ENCODE measurements at regions not wholly inside any gene's neighbourhood (a gene's known extent, or its start where the extent isn't known, plus 50 kb on each side); places are given as distances from the start of the nearest gene placed in this dataset.

DNA sequence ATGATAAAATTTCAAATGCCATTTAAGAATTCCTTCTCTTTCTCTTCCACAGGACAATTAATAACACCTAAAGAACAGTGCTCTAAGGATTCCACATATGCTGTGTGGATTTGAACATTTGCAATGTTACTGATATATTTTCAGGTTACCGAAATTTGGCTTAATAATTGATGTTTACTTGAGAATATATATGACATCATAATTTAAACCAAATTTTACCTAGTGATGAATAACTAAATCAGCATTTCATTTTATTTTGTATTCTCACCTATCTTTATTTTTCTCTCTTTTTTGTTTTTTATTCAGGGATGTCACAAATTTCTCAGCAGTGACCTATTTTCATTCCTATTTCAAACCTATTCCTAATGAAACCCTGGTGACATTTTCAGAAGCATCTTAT is 429.6 kb downstream of the SLCO4C1 start:
- in situ Hi-C loops (cut with MboI; ENCODE audit: low pct_unique_long_range_greater_than_20kb, low sequenced_read_pairs, unreplicated experiment): no loop called here
- no peak for DNase-seq (ENCODE audit: low spot score)
- no peak for TF ChIP-seq CTCF (IDR thresholded peaks at IDR 0.05; ENCODE audit: extremely low read depth, insufficient read depth, missing control alignments)

GRCh38 chr5:101860563-101860962 is 435.5 kb downstream of the SLCO4C1 start:
- no peak for TF ChIP-seq CTCF (IDR thresholded peaks at IDR 0.05; ENCODE audit: extremely low read depth, insufficient read depth, missing control alignments)
- no peak for DNase-seq (ENCODE audit: low spot score)
- in situ Hi-C loops (cut with MboI; ENCODE audit: low pct_unique_long_range_greater_than_20kb, low sequenced_read_pairs, unreplicated experiment): no loop called here

DNA sequence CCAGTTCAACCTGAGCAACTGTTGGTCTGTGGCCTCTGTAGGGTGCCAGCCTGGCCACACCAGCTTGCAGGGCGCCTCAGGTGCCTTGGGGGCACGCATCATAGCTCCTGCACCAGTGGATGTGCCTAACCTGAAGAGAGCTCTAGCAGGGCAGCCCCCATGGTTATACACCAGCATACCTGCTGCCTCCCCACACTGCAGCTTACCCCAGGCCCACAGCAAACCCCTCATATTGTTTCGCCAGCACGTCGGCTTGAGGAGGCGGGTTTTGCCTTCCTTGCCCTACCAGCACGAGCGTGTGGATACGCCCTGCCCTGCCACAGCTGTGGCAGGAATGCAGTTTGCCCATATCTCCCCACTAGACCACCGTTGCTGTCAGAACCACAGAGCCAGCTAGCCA is 435.9 kb downstream of the SLCO4C1 start:
- in situ Hi-C loops (cut with MboI; ENCODE audit: low pct_unique_long_range_greater_than_20kb, low sequenced_read_pairs, unreplicated experiment): no loop called here
- TF ChIP-seq CTCF (IDR thresholded peaks at IDR 0.05; ENCODE audit: extremely low read depth, insufficient read depth, missing control alignments): no peak
- no peak for DNase-seq (ENCODE audit: low spot score)

DNA sequence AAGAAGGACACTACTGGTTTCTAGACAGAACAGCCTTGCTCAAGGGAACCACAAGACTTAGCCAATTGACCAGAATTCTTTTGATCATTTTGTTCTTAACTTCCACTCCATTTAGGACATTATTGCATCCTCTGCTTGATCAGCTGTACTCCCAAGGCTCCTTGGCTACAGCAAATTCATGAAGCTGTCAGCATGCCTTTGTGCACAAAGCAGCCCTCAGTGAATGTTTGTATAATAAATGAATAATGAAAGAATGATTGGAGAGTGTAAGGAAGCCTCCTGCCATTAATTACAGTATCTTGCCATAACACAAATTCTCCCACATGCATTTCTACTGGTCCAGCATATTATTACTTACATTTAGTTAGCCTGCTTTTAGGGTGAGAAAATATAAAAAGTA is 449.6 kb downstream of the SLCO4C1 start:
- no peak for DNase-seq (ENCODE audit: low spot score)
- in situ Hi-C loops (cut with MboI; ENCODE audit: low pct_unique_long_range_greater_than_20kb, low sequenced_read_pairs, unreplicated experiment): no loop called here
- TF ChIP-seq CTCF (IDR thresholded peaks at IDR 0.05; ENCODE audit: extremely low read depth, insufficient read depth, missing control alignments): no peak

- in situ Hi-C loops (cut with MboI; ENCODE audit: low pct_unique_long_range_greater_than_20kb, low sequenced_read_pairs, unreplicated experiment): no loop called here
- TF ChIP-seq CTCF (IDR thresholded peaks at IDR 0.05; ENCODE audit: extremely low read depth, insufficient read depth, missing control alignments): no peak
- no peak for DNase-seq (ENCODE audit: low spot score)
Observed at GRCh38 chr5:101843055-101843454, 453.0 kb downstream of the SLCO4C1 start.

DNA sequence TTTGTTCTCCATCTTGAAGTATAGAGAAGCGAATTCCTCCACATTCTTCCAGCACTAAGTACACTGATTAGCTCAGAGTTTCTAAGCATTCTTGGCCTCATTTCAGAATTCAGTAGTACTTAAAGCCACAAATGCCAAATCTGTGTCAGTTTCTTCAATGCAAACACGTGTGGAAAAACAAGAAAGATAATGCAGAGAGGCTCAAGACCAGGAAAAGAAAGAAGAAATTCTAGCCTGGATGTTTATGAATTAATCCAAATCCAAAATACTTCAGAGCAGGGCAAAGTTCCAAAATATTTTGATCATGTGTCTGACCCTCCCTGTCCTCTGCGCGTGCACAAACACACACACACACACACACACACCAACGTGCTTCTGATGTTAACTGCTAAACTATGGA is 457.6 kb downstream of the SLCO4C1 start:
- in situ Hi-C loops (cut with MboI; ENCODE audit: low pct_unique_long_range_greater_than_20kb, low sequenced_read_pairs, unreplicated experiment): no loop called here
- no peak for DNase-seq (ENCODE audit: low spot score)
- no peak for TF ChIP-seq CTCF (IDR thresholded peaks at IDR 0.05; ENCODE audit: extremely low read depth, insufficient read depth, missing control alignments)

DNA sequence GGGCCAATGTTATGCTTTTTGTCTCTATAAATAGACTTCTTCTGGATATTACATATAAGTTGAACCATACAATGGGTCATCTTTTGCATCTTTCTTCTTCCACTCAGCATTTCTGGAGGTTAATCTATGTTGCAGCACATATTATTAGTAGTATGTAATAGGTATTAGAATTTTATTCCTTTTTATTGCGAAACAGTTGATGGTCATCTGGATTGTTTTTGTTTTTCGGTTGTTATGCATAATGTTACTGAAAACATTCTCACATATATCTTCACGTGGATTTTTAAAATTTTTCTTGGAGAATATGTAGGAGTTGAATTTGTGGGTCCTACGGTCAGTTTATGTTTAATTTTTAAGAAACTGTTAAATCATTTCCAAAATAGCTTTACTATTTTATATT is 466.8 kb downstream of the SLCO4C1 start:
- in situ Hi-C loops (cut with MboI; ENCODE audit: low pct_unique_long_range_greater_than_20kb, low sequenced_read_pairs, unreplicated experiment): no loop called here

More for the DNA sequence above, 466.8 kb downstream of the SLCO4C1 start:
- no peak for TF ChIP-seq CTCF (IDR thresholded peaks at IDR 0.05; ENCODE audit: extremely low read depth, insufficient read depth, missing control alignments)
- no peak for DNase-seq (ENCODE audit: low spot score)
